Mucosa of rectum (tissue), 2 donors: ENCODE measurements at regions not wholly inside any gene's neighbourhood (a gene's known extent, or its start where the extent isn't known, plus 50 kb on each side); places are given as distances from the start of the nearest gene placed in this dataset.

Experiments used
- H3K27ac ChIP-seq, 2 donors: one replicate each; pipeline ENCODE4 v1.7.0; 2013; ENCODE audit warnings: inconsistent platforms in 2 of 2, low read depth in 2 of 2, low read length in 2 of 2
- H3K27me3 ChIP-seq, 2 donors: one replicate each; pipeline ENCODE4 v1.7.0; 2013; ENCODE audit warnings: low read length in 2 of 2; ENCODE audit not compliant: control insufficient read depth in 2 of 2, insufficient read depth in 2 of 2
- H3K36me3 ChIP-seq, 2 donors: one replicate each; pipeline ENCODE4 v1.7.0; 2013; ENCODE audit warnings: low read length in 2 of 2; ENCODE audit not compliant: control insufficient read depth in 2 of 2, insufficient read depth in 2 of 2
- H3K4me1 ChIP-seq, 2 donors: one replicate each; pipeline ENCODE4 v1.7.0; 2013; ENCODE audit warnings: low read length in 2 of 2, mild to moderate bottlenecking in 1 of 2; ENCODE audit not compliant: control insufficient read depth in 2 of 2, insufficient read depth in 2 of 2
- H3K4me3 ChIP-seq, 2 donors: one replicate each; pipeline ENCODE4 v1.7.0; 2013; ENCODE audit warnings: low read length in 2 of 2
- H3K9ac ChIP-seq, 2 donors: one replicate each; pipeline ENCODE4 v1.7.0; 2013; ENCODE audit warnings: low read length in 2 of 2, low read depth in 1 of 2, mild to moderate bottlenecking in 1 of 2
- H3K9me3 ChIP-seq, 2 donors: one replicate each; pipeline ENCODE4 v1.7.0; 2013; ENCODE audit warnings: low read length in 2 of 2; ENCODE audit not compliant: control insufficient read depth in 2 of 2
- donor health status: healthy.
- donor health status: Normal muscosa, but diverticular disease.

GRCh38 chr2:193561054-193561453, 1366.3 kb upstream of the TMEFF2 start:
- Histone ChIP-seq H3K9ac (no peak overlapping the region), H3K4me1 (no peaks in the 10 kb centered on the region), H3K27me3 (no peaks in the 10 kb centered on the region), H3K4me3 (no peak overlapping the region), H3K36me3 (no peaks in the 10 kb centered on the region), H3K9me3 (no peaks in the 10 kb centered on the region), H3K27ac (no peak overlapping the region)

GRCh38 chr2:193556766-193557470, 1362.2 kb upstream of the TMEFF2 start:
- no peaks in the 10 kb centered on the region for H3K4me1 ChIP-seq
- no peaks in the 10 kb centered on the region for H3K9me3 ChIP-seq
- H3K9ac ChIP-seq: no peak overlapping the region
- H3K27ac ChIP-seq: no peak overlapping the region
- H3K4me3 ChIP-seq: no peak overlapping the region
- H3K27me3 ChIP-seq: no peaks in the 10 kb centered on the region
- no peaks in the 10 kb centered on the region for H3K36me3 ChIP-seq

- Histone ChIP-seq H3K4me1 (no peaks in the 10 kb centered on the region), H3K27ac (no peak overlapping the region), H3K9ac (no peak overlapping the region), H3K4me3 (no peak overlapping the region), H3K27me3 (no peaks in the 10 kb centered on the region), H3K36me3 (no peaks in the 10 kb centered on the region), H3K9me3 (no peaks in the 10 kb centered on the region)
Measured at GRCh38 chr2:193549661-193550060, 1354.9 kb upstream of the TMEFF2 start.

- H3K27ac ChIP-seq: no peak overlapping the region
- no peaks in the 10 kb centered on the region for H3K4me1 ChIP-seq
- no peak overlapping the region for H3K4me3 ChIP-seq
- H3K9me3 ChIP-seq: no peaks in the 10 kb centered on the region
- no peaks in the 10 kb centered on the region for H3K36me3 ChIP-seq
- H3K27me3 ChIP-seq: no peaks in the 10 kb centered on the region
- no peak overlapping the region for H3K9ac ChIP-seq
Measured at GRCh38 chr2:193542762-193543161, 1348.0 kb upstream of the TMEFF2 start.

GRCh38 chr2:193539188-193539587, 1344.5 kb upstream of the TMEFF2 start:
- Histone ChIP-seq H3K4me1 (no peaks in the 10 kb centered on the region), H3K4me3 (no peak overlapping the region), H3K9me3 (no peaks in the 10 kb centered on the region), H3K36me3 (no peaks in the 10 kb centered on the region), H3K27me3 (no peaks in the 10 kb centered on the region), H3K9ac (no peak overlapping the region), H3K27ac (no peak overlapping the region)

GRCh38 chr2:193538061-193538460, 1343.3 kb upstream of the TMEFF2 start:
- Histone ChIP-seq H3K9ac (no peak overlapping the region), H3K36me3 (no peaks in the 10 kb centered on the region), H3K9me3 (no peaks in the 10 kb centered on the region), H3K27ac (no peak overlapping the region), H3K4me1 (no peaks in the 10 kb centered on the region), H3K27me3 (no peaks in the 10 kb centered on the region), H3K4me3 (no peak overlapping the region)

GRCh38 chr2:193537531-193537930, 1342.8 kb upstream of the TMEFF2 start:
- no peak overlapping the region for H3K4me3 ChIP-seq
- H3K36me3 ChIP-seq: no peaks in the 10 kb centered on the region
- H3K9ac ChIP-seq: no peak overlapping the region
- H3K27ac ChIP-seq: no peak overlapping the region
- no peaks in the 10 kb centered on the region for H3K27me3 ChIP-seq
- no peaks in the 10 kb centered on the region for H3K9me3 ChIP-seq
- H3K4me1 ChIP-seq: no peaks in the 10 kb centered on the region

GRCh38 chr2:193528458-193528857, 1333.7 kb upstream of the TMEFF2 start:
- Histone ChIP-seq H3K9me3 (no peaks in the 10 kb centered on the region), H3K36me3 (no peaks in the 10 kb centered on the region), H3K9ac (no peak overlapping the region), H3K4me1 (no peaks in the 10 kb centered on the region), H3K27ac (no peak overlapping the region), H3K27me3 (no peaks in the 10 kb centered on the region), H3K4me3 (no peak overlapping the region)

GRCh38 chr2:193527146-193527545, 1332.4 kb upstream of the TMEFF2 start:
- Histone ChIP-seq H3K9ac (no peak overlapping the region), H3K4me1 (no peaks in the 10 kb centered on the region), H3K4me3 (no peak overlapping the region), H3K9me3 (no peaks in the 10 kb centered on the region), H3K27ac (no peak overlapping the region), H3K36me3 (no peaks in the 10 kb centered on the region), H3K27me3 (no peaks in the 10 kb centered on the region)

- Histone ChIP-seq H3K4me3 (no peak overlapping the region), H3K27ac (no peak overlapping the region), H3K27me3 (no peaks in the 10 kb centered on the region), H3K36me3 (no peaks in the 10 kb centered on the region), H3K9me3 (no peaks in the 10 kb centered on the region), H3K9ac (no peak overlapping the region), H3K4me1 (no peaks in the 10 kb centered on the region)
Measured at GRCh38 chr2:193523662-193524061, 1328.9 kb upstream of the TMEFF2 start.

GRCh38 chr2:193521523-193521922, 1326.8 kb upstream of the TMEFF2 start:
- Histone ChIP-seq H3K36me3 (no peaks in the 10 kb centered on the region), H3K4me3 (no peak overlapping the region), H3K27ac (no peak overlapping the region), H3K27me3 (no peaks in the 10 kb centered on the region), H3K4me1 (no peaks in the 10 kb centered on the region), H3K9ac (no peak overlapping the region), H3K9me3 (no peaks in the 10 kb centered on the region)
